ENCODE measurements at regions not wholly inside any gene's neighbourhood (a gene's known extent, or its start where the extent isn't known, plus 50 kb on each side); places are given as distances from the start of the nearest gene placed in this dataset.

GRCh38 chr6:138671351-138671750 is 102.2 kb upstream of the CCDC28A start:
- no peak for ATAC-seq
- Histone ChIP-seq H3K4me1 (ENCODE audit: control insufficient read depth in 1 of 2, insufficient read depth in 2 of 2, low read length in 2 of 2) (no peaks in the 10 kb centered on the region), H2AFZ (ENCODE audit: low read depth, low read length, poor library complexity, severe bottlenecking) (no peak overlapping the region), H3K27ac (ENCODE audit: low read depth, low read length) (no peak overlapping the region), H3K27me3 (ENCODE audit: insufficient read depth, low read length) (no peaks in the 10 kb centered on the region), H3K79me2 (ENCODE audit: insufficient read depth, low read length) (peaks cover 6% of the 10 kb centered on the region), H3K4me3 (replicated peaks in 1 of 2; ENCODE audit: low read depth in 1 of 2, low read length in 2 of 2) (no peak overlapping the region), H3K9ac (ENCODE audit: low read length) (no peak overlapping the region), H3K9me2 (ENCODE audit: insufficient read depth) (no peaks in the 10 kb centered on the region), H3K4me2 (ENCODE audit: low read length) (no peak overlapping the region), H3K9me3 (ENCODE audit: control insufficient read depth in 1 of 2, insufficient read depth in 1 of 2, low read depth in 1 of 2, low read length in 2 of 2) (no peaks in the 10 kb centered on the region), H4K20me1 (ENCODE audit: insufficient read depth) (no peaks in the 10 kb centered on the region), H3K36me3 (ENCODE audit: control insufficient read depth in 1 of 2, insufficient read depth in 2 of 2, low read length in 2 of 2) (no peaks in the 10 kb centered on the region)
- ChIA-PET RAD21 (ENCODE audit: low non-redundant PET in 1 of 2, low total read pairs in 2 of 2, uncharacterized antibody in 2 of 2, unreplicated experiment in 2 of 2) (no interaction called here), POLR2A (no interaction called here), CTCF (no interaction called here)
- BruUV-seq (replicated peaks) = no TSS peak
- TF ChIP-seq, protein P1, sequence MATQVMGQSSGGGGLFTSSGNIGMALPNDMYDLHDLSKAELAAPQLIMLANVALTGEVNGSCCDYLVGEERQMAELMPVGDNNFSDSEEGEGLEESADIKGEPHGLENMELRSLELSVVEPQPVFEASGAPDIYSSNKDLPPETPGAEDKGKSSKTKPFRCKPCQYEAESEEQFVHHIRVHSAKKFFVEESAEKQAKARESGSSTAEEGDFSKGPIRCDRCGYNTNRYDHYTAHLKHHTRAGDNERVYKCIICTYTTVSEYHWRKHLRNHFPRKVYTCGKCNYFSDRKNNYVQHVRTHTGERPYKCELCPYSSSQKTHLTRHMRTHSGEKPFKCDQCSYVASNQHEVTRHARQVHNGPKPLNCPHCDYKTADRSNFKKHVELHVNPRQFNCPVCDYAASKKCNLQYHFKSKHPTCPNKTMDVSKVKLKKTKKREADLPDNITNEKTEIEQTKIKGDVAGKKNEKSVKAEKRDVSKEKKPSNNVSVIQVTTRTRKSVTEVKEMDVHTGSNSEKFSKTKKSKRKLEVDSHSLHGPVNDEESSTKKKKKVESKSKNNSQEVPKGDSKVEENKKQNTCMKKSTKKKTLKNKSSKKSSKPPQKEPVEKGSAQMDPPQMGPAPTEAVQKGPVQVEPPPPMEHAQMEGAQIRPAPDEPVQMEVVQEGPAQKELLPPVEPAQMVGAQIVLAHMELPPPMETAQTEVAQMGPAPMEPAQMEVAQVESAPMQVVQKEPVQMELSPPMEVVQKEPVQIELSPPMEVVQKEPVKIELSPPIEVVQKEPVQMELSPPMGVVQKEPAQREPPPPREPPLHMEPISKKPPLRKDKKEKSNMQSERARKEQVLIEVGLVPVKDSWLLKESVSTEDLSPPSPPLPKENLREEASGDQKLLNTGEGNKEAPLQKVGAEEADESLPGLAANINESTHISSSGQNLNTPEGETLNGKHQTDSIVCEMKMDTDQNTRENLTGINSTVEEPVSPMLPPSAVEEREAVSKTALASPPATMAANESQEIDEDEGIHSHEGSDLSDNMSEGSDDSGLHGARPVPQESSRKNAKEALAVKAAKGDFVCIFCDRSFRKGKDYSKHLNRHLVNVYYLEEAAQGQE (IDR thresholded peaks at IDR 0.05; ENCODE audit: low read depth) = no peak
- TF ChIP-seq, protein P2, sequence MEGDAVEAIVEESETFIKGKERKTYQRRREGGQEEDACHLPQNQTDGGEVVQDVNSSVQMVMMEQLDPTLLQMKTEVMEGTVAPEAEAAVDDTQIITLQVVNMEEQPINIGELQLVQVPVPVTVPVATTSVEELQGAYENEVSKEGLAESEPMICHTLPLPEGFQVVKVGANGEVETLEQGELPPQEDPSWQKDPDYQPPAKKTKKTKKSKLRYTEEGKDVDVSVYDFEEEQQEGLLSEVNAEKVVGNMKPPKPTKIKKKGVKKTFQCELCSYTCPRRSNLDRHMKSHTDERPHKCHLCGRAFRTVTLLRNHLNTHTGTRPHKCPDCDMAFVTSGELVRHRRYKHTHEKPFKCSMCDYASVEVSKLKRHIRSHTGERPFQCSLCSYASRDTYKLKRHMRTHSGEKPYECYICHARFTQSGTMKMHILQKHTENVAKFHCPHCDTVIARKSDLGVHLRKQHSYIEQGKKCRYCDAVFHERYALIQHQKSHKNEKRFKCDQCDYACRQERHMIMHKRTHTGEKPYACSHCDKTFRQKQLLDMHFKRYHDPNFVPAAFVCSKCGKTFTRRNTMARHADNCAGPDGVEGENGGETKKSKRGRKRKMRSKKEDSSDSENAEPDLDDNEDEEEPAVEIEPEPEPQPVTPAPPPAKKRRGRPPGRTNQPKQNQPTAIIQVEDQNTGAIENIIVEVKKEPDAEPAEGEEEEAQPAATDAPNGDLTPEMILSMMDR (IDR thresholded peaks at IDR 0.05 in 2 of 3, conservative IDR thresholded peaks at IDR 0.05 in 1 of 3; ENCODE audit: borderline replicate concordance in 1 of 3, insufficient read depth in 1 of 3, low read depth in 2 of 3, low read length in 2 of 3) = no peak
- TF ChIP-seq SRF (IDR thresholded peaks at IDR 0.05; ENCODE audit: low read depth) (no peak), SP1 (IDR thresholded peaks at IDR 0.05; ENCODE audit: low read depth) (no peak), EZH2 (IDR thresholded peaks at IDR 0.05) (no peak), EGR1 (IDR thresholded peaks at IDR 0.05; ENCODE audit: low read depth) (no peak), YY1 (IDR thresholded peaks at IDR 0.05; ENCODE audit: extremely low read depth, insufficient replicate concordance, low read depth, low read length) (no peak), POLR2A (IDR thresholded peaks at IDR 0.05; ENCODE audit: borderline replicate concordance, extremely low read depth, insufficient read depth, insufficient read length) (no peak), RAD21 (IDR thresholded peaks at IDR 0.05; ENCODE audit: low read depth) (no peak), EZH2phosphoT487 (IDR thresholded peaks at IDR 0.05; ENCODE audit: borderline replicate concordance) (no peak), SIN3A (IDR thresholded peaks at IDR 0.05; ENCODE audit: low read depth) (no peak), CEBPB (IDR thresholded peaks at IDR 0.05; ENCODE audit: low read depth) (no peak), CBX3 (IDR thresholded peaks at IDR 0.05; ENCODE audit: low read depth) (no peak), POLR2AphosphoS5 (IDR thresholded peaks at IDR 0.05; ENCODE audit: low read depth, low read length) (no peak), JUND (IDR thresholded peaks at IDR 0.05) (no peak)
- TF ChIP-seq, protein P3, sequence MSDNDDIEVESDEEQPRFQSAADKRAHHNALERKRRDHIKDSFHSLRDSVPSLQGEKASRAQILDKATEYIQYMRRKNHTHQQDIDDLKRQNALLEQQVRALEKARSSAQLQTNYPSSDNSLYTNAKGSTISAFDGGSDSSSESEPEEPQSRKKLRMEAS (IDR thresholded peaks at IDR 0.05) = no peak
- TF ChIP-seq, protein P4, sequence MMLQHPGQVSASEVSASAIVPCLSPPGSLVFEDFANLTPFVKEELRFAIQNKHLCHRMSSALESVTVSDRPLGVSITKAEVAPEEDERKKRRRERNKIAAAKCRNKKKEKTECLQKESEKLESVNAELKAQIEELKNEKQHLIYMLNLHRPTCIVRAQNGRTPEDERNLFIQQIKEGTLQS (IDR thresholded peaks at IDR 0.05) = no peak
- intact Hi-C loops (cut with micrococcal nuclease) = no loop called here
- DNase-seq (ENCODE audit: low read depth, low spot score) = no peak
